HAP-1 (cell line): ENCODE measurements at regions not wholly inside any gene's neighbourhood (a gene's known extent, or its start where the extent isn't known, plus 50 kb on each side); places are given as distances from the start of the nearest gene placed in this dataset.

Experiments
- DNase-seq, 2 experiments: peaks; one replicate each; pipeline ENCODE4 v3.0.0-alpha.2; 2016 to 2020; ENCODE audit warnings: low spot score in 2 of 2
- H3K27me3 ChIP-seq: fragments of 250-450 bp; sonication (Bioruptor Pico); 2 replicates; pipeline ENCODE4 v1.5.1; 2020; ENCODE audit warnings: low read depth, mild to moderate bottlenecking, moderate library complexity
- H3K36me3 ChIP-seq: fragments of 250-450 bp; sonication (Bioruptor Pico); replicated peaks from 2 replicates; pipeline ENCODE4 v1.5.1; 2020; ENCODE audit warnings: mild to moderate bottlenecking
- H3K4me1 ChIP-seq: fragments of 250-450 bp; sonication (Bioruptor Pico); 2 replicates; pipeline ENCODE4 v1.5.1; 2020; ENCODE audit warnings: mild to moderate bottlenecking
- H3K4me3 ChIP-seq: fragments of 250-450 bp; sonication (Bioruptor Pico); 2 replicates; pipeline ENCODE4 v1.5.1; 2020; ENCODE audit warnings: mild to moderate bottlenecking, moderate library complexity
- H3K9me3 ChIP-seq: fragments of 250-450 bp; sonication (Bioruptor Pico); 2 replicates; pipeline ENCODE4 v1.5.1; 2020; ENCODE audit warnings: mild to moderate bottlenecking, moderate library complexity
- in situ Hi-C: fragments of 300-500 bp; cut with MboI; formaldehyde crosslinking; loops from 3 replicates; pipeline ENCODE4 v1.14.3; 2020; ENCODE audit warnings: low sequenced_read_pairs, inconsistent platforms, mixed read lengths

GRCh38 chr4:36722986-36723385, 441.6 kb downstream of the DTHD1 start:
- in situ Hi-C loops = no loop called here
- no peak for DNase-seq
- no peaks in the 10 kb centered on the region for H3K4me1 ChIP-seq
- no peaks in the 10 kb centered on the region for H3K9me3 ChIP-seq
- H3K4me3 ChIP-seq = no peak overlapping the region
- no peaks in the 10 kb centered on the region for H3K27me3 ChIP-seq
- no peaks in the 10 kb centered on the region for H3K36me3 ChIP-seq

- Histone ChIP-seq H3K4me1 (no peaks in the 10 kb centered on the region), H3K36me3 (no peaks in the 10 kb centered on the region), H3K27me3 (no peaks in the 10 kb centered on the region), H3K9me3 (no peaks in the 10 kb centered on the region), H3K4me3 (no peak overlapping the region)
- in situ Hi-C loops = no loop called here
- no peak for DNase-seq
Measured at GRCh38 chr4:36734334-36734733, 452.9 kb downstream of the DTHD1 start.

- no peaks in the 10 kb centered on the region for H3K9me3 ChIP-seq
- H3K4me3 ChIP-seq = no peak overlapping the region
- H3K4me1 ChIP-seq = no peaks in the 10 kb centered on the region
- no peaks in the 10 kb centered on the region for H3K27me3 ChIP-seq
- in situ Hi-C loops = no loop called here
- no peaks in the 10 kb centered on the region for H3K36me3 ChIP-seq
- DNase-seq = no peak
Measured at GRCh38 chr4:36737691-36738090, 456.3 kb downstream of the DTHD1 start.

- no peaks in the 10 kb centered on the region for H3K36me3 ChIP-seq
- no peaks in the 10 kb centered on the region for H3K27me3 ChIP-seq
- in situ Hi-C loops = no loop called here
- no peaks in the 10 kb centered on the region for H3K4me1 ChIP-seq
- no peak overlapping the region for H3K4me3 ChIP-seq
- no peaks in the 10 kb centered on the region for H3K9me3 ChIP-seq
- DNase-seq = no peak
Measured at GRCh38 chr4:36740796-36741310, 459.4 kb downstream of the DTHD1 start.

- no peak overlapping the region for H3K4me3 ChIP-seq
- no peaks in the 10 kb centered on the region for H3K4me1 ChIP-seq
- H3K36me3 ChIP-seq = no peaks in the 10 kb centered on the region
- no peaks in the 10 kb centered on the region for H3K9me3 ChIP-seq
- no peak for DNase-seq
- in situ Hi-C loops = no loop called here
- H3K27me3 ChIP-seq = no peaks in the 10 kb centered on the region
Measured at GRCh38 chr4:36747277-36748129, 466.1 kb downstream of the DTHD1 start.

GRCh38 chr4:36753048-36753447, 471.6 kb downstream of the DTHD1 start:
- Histone ChIP-seq H3K4me3 (no peak overlapping the region), H3K4me1 (no peaks in the 10 kb centered on the region), H3K27me3 (no peaks in the 10 kb centered on the region; the same call in 1 of the 2 replicates), H3K9me3 (no peaks in the 10 kb centered on the region), H3K36me3 (no peaks in the 10 kb centered on the region)
- DNase-seq = no peak
- in situ Hi-C loops = no loop called here

- no peak overlapping the region for H3K4me3 ChIP-seq
- H3K36me3 ChIP-seq = no peaks in the 10 kb centered on the region
- peaks cover 9% of the 10 kb centered on the region for H3K4me1 ChIP-seq
- no peak for DNase-seq
- in situ Hi-C loops = no loop called here
- no peaks in the 10 kb centered on the region; the same call in 1 of the 2 replicates for H3K27me3 ChIP-seq
- H3K9me3 ChIP-seq = no peaks in the 10 kb centered on the region
Measured at GRCh38 chr4:36757580-36758311, 476.3 kb downstream of the DTHD1 start.

- H3K36me3 ChIP-seq = no peaks in the 10 kb centered on the region
- H3K27me3 ChIP-seq = no peaks in the 10 kb centered on the region
- peak; percentile 75 to 83 for DNase-seq
- peaks cover 9% of the 10 kb centered on the region for H3K4me1 ChIP-seq
- no peaks in the 10 kb centered on the region for H3K9me3 ChIP-seq
- no peak overlapping the region for H3K4me3 ChIP-seq
- in situ Hi-C loops = no loop called here
Measured at GRCh38 chr4:36758312-36759178, 477.1 kb downstream of the DTHD1 start.

- Histone ChIP-seq H3K9me3 (no peaks in the 10 kb centered on the region), H3K4me1 (peaks cover 9% of the 10 kb centered on the region), H3K27me3 (no peaks in the 10 kb centered on the region), H3K36me3 (no peaks in the 10 kb centered on the region), H3K4me3 (no peak overlapping the region)
- no peak for DNase-seq
- in situ Hi-C loops = no loop called here
Measured at GRCh38 chr4:36761607-36762006, 480.2 kb downstream of the DTHD1 start.

GRCh38 chr4:36763814-36764213, 480.7 kb upstream of the NWD2 start:
- H3K4me1 ChIP-seq = peaks cover 4% of the 10 kb centered on the region
- no peaks in the 10 kb centered on the region for H3K9me3 ChIP-seq
- no peak overlapping the region for H3K4me3 ChIP-seq
- in situ Hi-C loops = no loop called here
- no peak for DNase-seq
- no peaks in the 10 kb centered on the region for H3K27me3 ChIP-seq
- H3K36me3 ChIP-seq = no peaks in the 10 kb centered on the region

GRCh38 chr4:36767596-36767995, 476.9 kb upstream of the NWD2 start:
- DNase-seq = no peak
- Histone ChIP-seq H3K4me3 (no peak overlapping the region), H3K9me3 (no peaks in the 10 kb centered on the region), H3K4me1 (no peaks in the 10 kb centered on the region), H3K36me3 (no peaks in the 10 kb centered on the region), H3K27me3 (no peaks in the 10 kb centered on the region)
- in situ Hi-C loops = no loop called here

- Histone ChIP-seq H3K4me3 (no peak overlapping the region), H3K36me3 (no peaks in the 10 kb centered on the region), H3K4me1 (no peaks in the 10 kb centered on the region), H3K27me3 (no peaks in the 10 kb centered on the region), H3K9me3 (no peaks in the 10 kb centered on the region)
- in situ Hi-C loops = no loop called here
- DNase-seq = no peak
Measured at GRCh38 chr4:36771411-36772153, 473.0 kb upstream of the NWD2 start.

GRCh38 chr4:36772154-36772516, 472.4 kb upstream of the NWD2 start:
- H3K4me3 ChIP-seq = no peak overlapping the region
- no peaks in the 10 kb centered on the region for H3K9me3 ChIP-seq
- no peaks in the 10 kb centered on the region for H3K27me3 ChIP-seq
- H3K36me3 ChIP-seq = no peaks in the 10 kb centered on the region
- no peak for DNase-seq
- in situ Hi-C loops = no loop called here
- H3K4me1 ChIP-seq = no peaks in the 10 kb centered on the region
